T-helper 1 cell treated with Interleukin-12 subunit alpha and Interleukin-12 subunit beta and Interleukin-4 antibody, amounts not matched to agents 30 μg/mL and 1 μg/mL, for 36 hours (primary cell): ENCODE measurements at regions not wholly inside any gene's neighbourhood (a gene's known extent, or its start where the extent isn't known, plus 50 kb on each side); places are given as distances from the start of the nearest gene placed in this dataset.

Experiments used
- H3K27ac Mint-ChIP-seq: one replicate; pipeline ENCODE4 v1.8.0; 2021; ENCODE audit warnings: mild to moderate bottlenecking, mixed read lengths
- H3K27me3 Mint-ChIP-seq: one replicate; pipeline ENCODE4 v1.8.0; 2021; ENCODE audit warnings: low read depth, mixed read lengths
- H3K36me3 Mint-ChIP-seq: one replicate; pipeline ENCODE4 v1.8.0; 2021; ENCODE audit warnings: low read depth, mixed read lengths
- H3K4me1 Mint-ChIP-seq: one replicate; pipeline ENCODE4 v1.8.0; 2021; ENCODE audit warnings: low read depth, mixed read lengths
- H3K4me3 Mint-ChIP-seq: one replicate; pipeline ENCODE4 v1.8.0; 2021; ENCODE audit warnings: mild to moderate bottlenecking, moderate library complexity, mixed read lengths
- H3K9me3 Mint-ChIP-seq: one replicate; pipeline ENCODE4 v1.8.0; 2021; ENCODE audit warnings: mixed read lengths

DNA sequence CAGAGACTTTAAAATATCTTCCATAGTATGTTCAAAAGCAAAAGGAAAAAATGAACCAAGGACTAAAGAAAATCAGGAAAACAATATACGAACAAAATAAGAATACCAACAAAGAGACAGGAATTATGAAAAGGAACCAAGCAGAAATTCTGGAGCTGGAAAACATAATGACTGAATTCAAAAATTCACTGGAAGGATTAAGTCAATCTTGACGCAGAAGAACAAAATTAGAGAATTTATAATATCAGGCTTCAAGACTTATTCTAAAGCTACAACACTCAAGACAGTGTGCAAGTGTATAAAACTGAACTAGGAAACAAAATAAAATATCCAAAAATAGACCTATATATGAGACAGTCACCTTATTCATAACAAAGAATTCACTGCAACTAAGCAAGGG lies 56.9 kb upstream of the GYPC start:
- Mint-ChIP-seq H3K27me3 (peaks cover 4% of the 10 kb centered on the region), H3K4me3 (no peak overlapping the region), H3K36me3 (no peaks in the 10 kb centered on the region), H3K27ac (no peak overlapping the region), H3K9me3 (peaks cover 25% of the 10 kb centered on the region), H3K4me1 (no peaks in the 10 kb centered on the region)

DNA sequence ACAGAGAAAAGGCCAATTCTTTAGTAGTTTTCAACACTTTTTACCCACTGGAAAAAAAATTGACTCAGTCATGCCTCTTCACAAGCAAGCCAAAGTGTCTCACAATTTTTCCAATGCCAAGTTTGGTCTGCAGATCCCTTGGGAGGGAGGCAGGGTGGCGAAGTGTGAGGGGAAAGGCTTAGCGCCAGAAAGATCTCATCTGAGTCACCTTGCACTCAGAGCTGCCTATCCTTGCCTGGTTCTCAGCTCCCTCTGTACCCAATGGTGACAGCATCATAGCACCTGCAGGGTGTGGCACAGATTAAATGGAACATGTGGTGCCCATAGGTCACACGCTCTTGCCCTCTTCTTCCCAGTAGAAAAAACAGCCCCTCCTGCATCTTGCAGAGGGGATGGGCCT lies 55.2 kb upstream of the GYPC start:
- no peak overlapping the region for H3K4me3 Mint-ChIP-seq

DNA sequence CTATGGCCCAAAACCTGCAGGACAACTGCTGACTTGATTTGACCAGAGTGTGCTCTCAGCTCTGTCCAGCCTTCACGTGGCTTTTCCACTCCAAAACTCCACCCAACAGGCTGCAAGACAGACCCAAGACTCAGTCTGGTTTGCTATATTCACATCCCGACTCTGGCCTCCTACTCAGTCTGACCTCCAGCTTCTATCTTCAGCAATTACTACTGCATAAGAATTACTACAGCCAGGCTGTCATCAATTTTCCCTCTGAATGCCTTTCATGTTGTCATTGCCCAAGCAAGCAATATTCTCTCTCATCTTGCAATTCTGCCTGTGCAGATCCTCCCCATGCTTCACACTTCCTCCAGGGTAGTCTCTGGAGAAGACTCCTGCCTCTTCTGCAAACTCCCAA lies 53.6 kb upstream of the GYPC start:
- Mint-ChIP-seq H3K36me3 (no peaks in the 10 kb centered on the region), H3K4me3 (no peak overlapping the region), H3K27me3 (peaks cover 4% of the 10 kb centered on the region), H3K9me3 (peaks cover 47% of the 10 kb centered on the region), H3K27ac (no peak overlapping the region), H3K4me1 (no peaks in the 10 kb centered on the region)

More for the DNA sequence above, 55.2 kb upstream of the GYPC start:
- Mint-ChIP-seq H3K9me3 (peaks cover 41% of the 10 kb centered on the region), H3K27ac (no peak overlapping the region), H3K36me3 (no peaks in the 10 kb centered on the region), H3K27me3 (peaks cover 4% of the 10 kb centered on the region), H3K4me1 (no peaks in the 10 kb centered on the region)
